WERI-Rb-1 (cell line): ENCODE measurements at regions not wholly inside any gene's neighbourhood (a gene's known extent, or its start where the extent isn't known, plus 50 kb on each side); places are given as distances from the start of the nearest gene placed in this dataset.
"Not testable (repeated sequence)": the region's sequence is repeated elsewhere in the genome, so short reads cannot be mapped to it uniquely, and the experiment has no call there.

Experiments
- DNase-seq: peaks from one replicate; pipeline ENCODE4 v3.0.0-alpha.2; 2020
- H3K27ac ChIP-seq: fragments of 250-450 bp; sonication (Bioruptor Pico); 2 replicates; pipeline ENCODE4 v1.5.1; 2020; ENCODE audit warnings: mild to moderate bottlenecking, moderate library complexity
- H3K27me3 ChIP-seq: fragments of 250-450 bp; sonication (Bioruptor Pico); 2 replicates; pipeline ENCODE4 v1.5.1; 2021; ENCODE audit warnings: mild to moderate bottlenecking, low read depth, moderate library complexity; ENCODE audit not compliant: insufficient read depth, severe bottlenecking
- H3K36me3 ChIP-seq: fragments of 250-450 bp; sonication (Bioruptor Pico); 2 replicates; pipeline ENCODE4 v1.5.1; 2020; ENCODE audit warnings: mild to moderate bottlenecking, moderate library complexity
- H3K4me3 ChIP-seq: 2 replicates; pipeline ENCODE4 v1.5.1; 2011; ENCODE audit warnings: low read depth, mild to moderate bottlenecking, control low read depth, low read length
- H3K9me3 ChIP-seq: fragments of 250-450 bp; sonication (Bioruptor Pico); 2 replicates; pipeline ENCODE4 v1.5.1; 2021; ENCODE audit warnings: mild to moderate bottlenecking, moderate library complexity; ENCODE audit not compliant: severe bottlenecking
- CTCF ChIP-seq: IDR thresholded peaks from 2 replicates; pipeline ENCODE4 v1.5.1; 2011; ENCODE audit warnings: low read depth, mild to moderate bottlenecking, control low read depth, inconsistent platforms, low read length

GRCh38 chr19:23984911-23985310 is 70.2 kb downstream of the ZNF726 start:
- not testable (repeated sequence) for H3K27ac ChIP-seq, H3K36me3 ChIP-seq, DNase-seq, H3K27me3 ChIP-seq, H3K4me3 ChIP-seq, H3K9me3 ChIP-seq

DNA sequence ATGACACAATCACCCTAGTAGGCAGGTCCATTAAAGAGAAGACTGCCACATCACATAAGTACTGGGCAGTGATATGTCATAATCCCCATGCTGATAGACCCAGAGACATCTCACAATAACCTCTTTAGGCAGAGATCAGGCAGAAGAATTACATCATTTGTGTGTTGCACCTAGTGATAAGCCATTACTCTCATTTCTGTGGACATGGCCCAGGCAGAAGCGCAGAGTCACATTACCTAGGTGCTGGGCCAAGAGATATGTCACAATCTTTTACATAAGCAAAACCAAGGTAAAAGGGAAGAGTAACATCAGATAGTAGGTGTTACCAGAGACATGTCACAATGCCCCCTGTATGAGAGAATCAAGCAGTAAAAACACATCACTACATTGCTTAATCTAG is 71.9 kb downstream of the ZNF726 start:
- no peaks in the 10 kb centered on the region for H3K9me3 ChIP-seq
- no peak overlapping the region for H3K4me3 ChIP-seq

GRCh38 chr19:23991170-23991569 is 76.5 kb downstream of the ZNF726 start:
- no peaks in the 10 kb centered on the region for H3K9me3 ChIP-seq
- no peak overlapping the region for H3K27ac ChIP-seq
- no peaks in the 10 kb centered on the region for H3K36me3 ChIP-seq
- no peak overlapping the region for H3K4me3 ChIP-seq
- no peak for TF ChIP-seq CTCF
- H3K27me3 ChIP-seq = no peaks in the 10 kb centered on the region
- DNase-seq = no peak

More for the DNA sequence above, 71.9 kb downstream of the ZNF726 start:
- TF ChIP-seq CTCF = no peak
- Histone ChIP-seq H3K36me3 (no peaks in the 10 kb centered on the region), H3K27ac (no peak overlapping the region), H3K27me3 (peaks cover 2% of the 10 kb centered on the region)
- no peak for DNase-seq

DNA sequence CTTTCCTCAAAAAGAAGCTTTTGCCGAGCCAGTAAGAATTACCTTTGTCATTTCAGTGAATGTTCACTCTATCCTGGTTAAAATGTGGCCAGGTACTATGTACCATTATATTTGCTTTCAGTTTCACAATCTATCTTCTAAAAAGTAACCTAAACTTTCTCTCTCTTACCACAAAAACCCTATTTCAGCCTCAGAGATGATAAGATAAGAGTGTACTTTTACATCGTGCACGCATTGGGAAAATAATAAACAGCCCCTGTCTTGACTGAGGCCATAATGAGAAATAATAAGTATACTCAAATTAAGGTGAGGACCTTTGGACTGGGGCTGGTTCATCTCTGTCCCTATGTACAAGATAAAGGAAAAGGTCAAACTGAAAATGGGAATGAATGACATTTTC is 77.7 kb downstream of the ZNF726 start:
- H3K4me3 ChIP-seq = no peak overlapping the region
- no peaks in the 10 kb centered on the region for H3K27me3 ChIP-seq
- no peak for DNase-seq
- H3K36me3 ChIP-seq = no peaks in the 10 kb centered on the region
- TF ChIP-seq CTCF = no peak
- H3K27ac ChIP-seq = no peak overlapping the region
- H3K9me3 ChIP-seq = peaks cover 6% of the 10 kb centered on the region

DNA sequence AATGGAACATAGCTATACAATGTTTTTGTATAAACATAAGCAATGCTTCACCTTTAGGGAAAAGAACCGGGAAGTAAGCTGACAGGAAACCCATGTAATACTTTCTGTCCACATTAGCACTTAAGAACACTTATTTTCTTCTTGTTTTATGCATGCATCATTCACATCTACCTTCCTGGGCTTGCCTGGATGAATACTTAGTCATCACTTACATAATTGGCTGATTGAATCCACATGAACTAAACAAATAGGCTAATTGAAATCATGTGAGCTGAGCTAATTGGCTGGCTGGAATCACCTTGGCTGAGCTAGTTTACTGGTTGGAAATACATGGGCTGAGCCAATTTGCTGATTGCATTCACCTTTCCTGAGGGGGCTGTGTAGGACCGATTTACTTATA is 78.8 kb downstream of the ZNF726 start:
- Histone ChIP-seq H3K27ac (no peak overlapping the region), H3K36me3 (no peaks in the 10 kb centered on the region), H3K9me3 (peaks cover 17% of the 10 kb centered on the region), H3K4me3 (no peak overlapping the region), H3K27me3 (no peaks in the 10 kb centered on the region)
- no peak for TF ChIP-seq CTCF
- DNase-seq = no peak

DNA sequence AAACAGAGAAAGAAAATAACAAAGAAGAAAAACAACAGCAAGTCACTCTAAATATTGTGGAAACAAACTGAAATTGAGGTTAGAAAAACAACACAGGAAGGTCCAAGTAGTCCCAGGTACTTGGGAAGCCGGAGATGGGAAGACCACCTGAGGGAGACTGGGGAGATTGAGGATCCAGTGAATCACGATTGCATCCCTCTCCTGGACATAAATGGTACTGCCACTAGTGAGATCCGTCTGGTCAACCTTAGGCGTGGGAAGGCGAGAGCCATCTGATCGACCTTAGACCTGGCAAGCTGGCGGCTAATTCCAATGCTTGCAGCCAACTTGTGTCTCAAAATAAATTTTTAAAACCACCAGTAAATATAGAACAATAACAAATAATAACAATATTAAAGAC is 81.9 kb downstream of the ZNF726 start:
- no peak for DNase-seq
- Histone ChIP-seq H3K9me3 (peaks cover 29% of the 10 kb centered on the region), H3K27ac (no peak overlapping the region), H3K4me3 (no peak overlapping the region), H3K27me3 (peaks cover 4% of the 10 kb centered on the region), H3K36me3 (no peaks in the 10 kb centered on the region)
- peak; percentile 51 for TF ChIP-seq CTCF
